Activated CD4-positive, alpha-beta memory T cell treated with anti-CD3 and anti-CD28 coated beads for 36 hours (primary cell): ENCODE measurements at regions not wholly inside any gene's neighbourhood (a gene's known extent, or its start where the extent isn't known, plus 50 kb on each side); places are given as distances from the start of the nearest gene placed in this dataset.

Experiments used
- CTCF ChIA-PET: fragments of 350-600 bp; sonication (Branson Sonifier 250); formaldehyde crosslinking; loops from one replicate; lab custom pipeline; 2021; ENCODE audit warnings: antibody characterized with exemption, inconsistent platforms; lab: Charles Lee
- POLR2A ChIA-PET: fragments of 350-600 bp; sonication (Branson Sonifier 250); formaldehyde crosslinking; loops from one replicate; lab custom pipeline; 2021; ENCODE audit warnings: antibody characterized with exemption; lab: Charles Lee
- DNase-seq: peaks from one replicate; pipeline ENCODE4 v3.0.0-alpha.2; 2020
- H3K27ac Mint-ChIP-seq: one replicate; pipeline ENCODE4 v1.8.0; 2021; ENCODE audit warnings: mixed read lengths
- H3K27me3 Mint-ChIP-seq: one replicate; pipeline ENCODE4 v1.8.0; 2021; ENCODE audit warnings: mixed read lengths
- H3K36me3 Mint-ChIP-seq: one replicate; pipeline ENCODE4 v1.8.0; 2021; ENCODE audit warnings: mixed read lengths
- H3K4me1 Mint-ChIP-seq: one replicate; pipeline ENCODE4 v1.8.0; 2021; ENCODE audit warnings: low read depth, mixed read lengths
- H3K4me3 Mint-ChIP-seq: one replicate; pipeline ENCODE4 v1.8.0; 2021; ENCODE audit warnings: mild to moderate bottlenecking, mixed read lengths
- H3K9me3 Mint-ChIP-seq: one replicate; pipeline ENCODE4 v1.8.0; 2021; ENCODE audit warnings: mixed read lengths
- intact Hi-C: fragments of 100-400 bp; cut with micrococcal nuclease; formaldehyde crosslinking; loops from one replicate; pipeline ENCODE4 v1.15.1; 2023

DNA sequence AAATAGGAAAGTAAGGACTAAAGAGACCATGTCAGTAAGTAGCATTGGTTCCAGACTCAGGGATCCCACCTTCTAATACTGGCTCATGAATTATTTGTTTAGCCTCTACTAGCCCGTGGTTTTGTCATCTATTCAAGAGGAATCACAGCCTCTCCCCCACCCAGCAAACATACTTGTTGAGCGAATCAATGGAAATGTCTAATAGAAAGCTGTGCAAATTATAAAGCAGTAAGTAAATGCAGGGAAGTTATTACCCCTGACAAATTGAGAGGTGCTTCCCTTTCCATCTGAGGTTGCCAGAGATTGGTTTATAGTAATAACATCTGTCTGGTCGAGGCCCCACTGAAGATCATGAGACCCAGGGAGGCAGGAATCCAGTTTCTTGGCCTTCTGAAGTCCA is 219.3 kb upstream of the OSR1 start:
- Mint-ChIP-seq H3K4me1 (no peaks in the 10 kb centered on the region), H3K36me3 (no peaks in the 10 kb centered on the region), H3K27ac (no peak overlapping the region), H3K9me3 (no peaks in the 10 kb centered on the region), H3K4me3 (no peak overlapping the region), H3K27me3 (peaks cover 17% of the 10 kb centered on the region)
- ChIA-PET POLR2A (no interaction called here), CTCF (no interaction called here)
- no peak for DNase-seq
- intact Hi-C loops = no loop called here

DNA sequence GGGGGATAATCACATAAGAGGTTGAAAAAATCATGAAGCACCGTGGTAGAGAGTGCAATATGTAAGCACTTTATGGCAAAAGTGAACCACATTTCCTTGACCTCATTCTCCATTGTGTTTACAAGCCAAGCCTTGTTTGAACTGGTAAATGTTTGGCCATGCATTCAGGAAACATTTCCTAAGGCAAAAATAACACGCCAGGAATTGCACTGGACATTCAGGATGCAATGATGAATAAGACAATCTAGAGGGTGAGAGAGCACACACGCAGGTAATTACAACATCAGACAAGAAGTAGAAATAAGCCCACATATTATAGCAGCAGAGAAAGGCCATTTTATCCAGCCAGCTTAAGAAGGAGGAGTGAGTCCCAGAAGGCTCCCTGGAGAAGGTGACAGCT is 218.0 kb upstream of the OSR1 start:
- Mint-ChIP-seq H3K9me3 (no peaks in the 10 kb centered on the region), H3K4me3 (no peak overlapping the region), H3K4me1 (no peaks in the 10 kb centered on the region), H3K27ac (no peak overlapping the region), H3K27me3 (peaks cover 19% of the 10 kb centered on the region), H3K36me3 (no peaks in the 10 kb centered on the region)
- no peak for DNase-seq
- intact Hi-C loops = no loop called here
- ChIA-PET CTCF (no interaction called here), POLR2A (no interaction called here)

- H3K4me3 Mint-ChIP-seq = no peak overlapping the region
- no peaks in the 10 kb centered on the region for H3K4me1 Mint-ChIP-seq
- ChIA-PET POLR2A (no interaction called here), CTCF (no interaction called here)
- peaks cover 17% of the 10 kb centered on the region for H3K27me3 Mint-ChIP-seq
- H3K27ac Mint-ChIP-seq = no peak overlapping the region
- no peaks in the 10 kb centered on the region for H3K36me3 Mint-ChIP-seq
- H3K9me3 Mint-ChIP-seq = no peaks in the 10 kb centered on the region
- intact Hi-C loops = no loop called here
- no peak for DNase-seq
These were observed 217.2 kb upstream of the OSR1 start for GRCh38 chr2:19575641-19576040.

GRCh38 chr2:19574778-19575260 is 216.4 kb upstream of the OSR1 start:
- intact Hi-C loops = no loop called here
- no peak overlapping the region for H3K4me3 Mint-ChIP-seq
- CTCF ChIA-PET = no interaction called here
- POLR2A ChIA-PET = no interaction called here
- no peak for DNase-seq
- H3K9me3 Mint-ChIP-seq = no peaks in the 10 kb centered on the region
- no peaks in the 10 kb centered on the region for H3K36me3 Mint-ChIP-seq
- H3K27ac Mint-ChIP-seq = no peak overlapping the region
- no peaks in the 10 kb centered on the region for H3K4me1 Mint-ChIP-seq
- peaks cover 11% of the 10 kb centered on the region for H3K27me3 Mint-ChIP-seq

- Mint-ChIP-seq H3K27me3 (peaks cover 9% of the 10 kb centered on the region), H3K27ac (no peak overlapping the region), H3K36me3 (no peaks in the 10 kb centered on the region), H3K9me3 (no peaks in the 10 kb centered on the region), H3K4me1 (no peaks in the 10 kb centered on the region), H3K4me3 (no peak overlapping the region)
- intact Hi-C loops = no loop called here
- no peak for DNase-seq
- CTCF ChIA-PET = no interaction called here
- POLR2A ChIA-PET = no interaction called here
These were observed 215.4 kb upstream of the OSR1 start for GRCh38 chr2:19573784-19574183.

GRCh38 chr2:19571773-19572172 is 213.3 kb upstream of the OSR1 start:
- Mint-ChIP-seq H3K27me3 (peaks cover 10% of the 10 kb centered on the region), H3K4me1 (no peaks in the 10 kb centered on the region), H3K9me3 (no peaks in the 10 kb centered on the region), H3K27ac (no peak overlapping the region), H3K36me3 (no peaks in the 10 kb centered on the region), H3K4me3 (no peak overlapping the region)
- DNase-seq = no peak
- intact Hi-C loops = no loop called here
- POLR2A ChIA-PET = no interaction called here
- CTCF ChIA-PET = no interaction called here

- no peak overlapping the region for H3K27ac Mint-ChIP-seq
- no peak for DNase-seq
- CTCF ChIA-PET = no interaction called here
- POLR2A ChIA-PET = no interaction called here
- H3K9me3 Mint-ChIP-seq = no peaks in the 10 kb centered on the region
- no peaks in the 10 kb centered on the region for H3K36me3 Mint-ChIP-seq
- no peaks in the 10 kb centered on the region for H3K4me1 Mint-ChIP-seq
- no peak overlapping the region for H3K4me3 Mint-ChIP-seq
- intact Hi-C loops = no loop called here
- H3K27me3 Mint-ChIP-seq = peaks cover 10% of the 10 kb centered on the region
These were observed 210.9 kb upstream of the OSR1 start for GRCh38 chr2:19569300-19569791.

DNA sequence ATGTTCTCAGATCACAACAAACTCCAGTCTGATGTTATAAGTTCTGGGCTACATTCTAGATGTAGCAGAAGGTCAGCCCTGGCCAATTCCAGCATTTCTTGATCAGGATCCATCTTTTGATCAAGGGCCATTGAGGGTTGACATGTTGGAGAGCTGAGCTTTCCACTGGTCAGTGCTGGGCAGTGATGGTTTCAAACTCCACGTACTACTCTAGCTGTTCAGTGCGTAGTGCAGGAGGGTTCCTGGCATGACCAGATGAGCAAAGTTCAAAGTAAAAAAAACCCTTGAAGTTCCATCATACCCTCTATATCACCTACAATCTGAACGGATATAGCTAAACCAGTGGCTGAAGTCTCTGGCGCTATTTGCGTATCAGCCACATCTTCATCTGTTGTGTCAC is 210.4 kb upstream of the OSR1 start:
- ChIA-PET POLR2A (no interaction called here), CTCF (no interaction called here)
- no peaks in the 10 kb centered on the region for H3K36me3 Mint-ChIP-seq
- intact Hi-C loops = no loop called here
- peaks cover 6% of the 10 kb centered on the region for H3K27me3 Mint-ChIP-seq
- no peaks in the 10 kb centered on the region for H3K4me1 Mint-ChIP-seq
- no peaks in the 10 kb centered on the region for H3K9me3 Mint-ChIP-seq
- no peak for DNase-seq
- H3K27ac Mint-ChIP-seq = no peak overlapping the region
- no peak overlapping the region for H3K4me3 Mint-ChIP-seq

GRCh38 chr2:19560785-19561184 is 202.4 kb upstream of the OSR1 start:
- no peak for DNase-seq
- intact Hi-C loops = no loop called here
- Mint-ChIP-seq H3K36me3 (no peaks in the 10 kb centered on the region), H3K27me3 (peaks cover 3% of the 10 kb centered on the region), H3K27ac (no peak overlapping the region), H3K9me3 (no peaks in the 10 kb centered on the region), H3K4me3 (no peak overlapping the region), H3K4me1 (peaks cover 5% of the 10 kb centered on the region)
- ChIA-PET CTCF (no interaction called here), POLR2A (no interaction called here)

- intact Hi-C loops = no loop called here
- peaks cover 3% of the 10 kb centered on the region for H3K27me3 Mint-ChIP-seq
- H3K27ac Mint-ChIP-seq = no peak overlapping the region
- DNase-seq = no peak
- peaks cover 5% of the 10 kb centered on the region for H3K4me1 Mint-ChIP-seq
- no peaks in the 10 kb centered on the region for H3K9me3 Mint-ChIP-seq
- ChIA-PET POLR2A (no interaction called here), CTCF (no interaction called here)
- no peak overlapping the region for H3K4me3 Mint-ChIP-seq
- no peaks in the 10 kb centered on the region for H3K36me3 Mint-ChIP-seq
These were observed 201.3 kb upstream of the OSR1 start for GRCh38 chr2:19559596-19560240.

- H3K36me3 Mint-ChIP-seq = no peaks in the 10 kb centered on the region
- peaks cover 1% of the 10 kb centered on the region for H3K27me3 Mint-ChIP-seq
- POLR2A ChIA-PET = no interaction called here
- no peak overlapping the region for H3K4me3 Mint-ChIP-seq
- no peak overlapping the region for H3K27ac Mint-ChIP-seq
- no peak for DNase-seq
- H3K9me3 Mint-ChIP-seq = no peaks in the 10 kb centered on the region
- CTCF ChIA-PET = no interaction called here
- intact Hi-C loops = no loop called here
- H3K4me1 Mint-ChIP-seq = peaks cover 5% of the 10 kb centered on the region
These were observed 198.2 kb upstream of the OSR1 start for GRCh38 chr2:19556648-19557047.

DNA sequence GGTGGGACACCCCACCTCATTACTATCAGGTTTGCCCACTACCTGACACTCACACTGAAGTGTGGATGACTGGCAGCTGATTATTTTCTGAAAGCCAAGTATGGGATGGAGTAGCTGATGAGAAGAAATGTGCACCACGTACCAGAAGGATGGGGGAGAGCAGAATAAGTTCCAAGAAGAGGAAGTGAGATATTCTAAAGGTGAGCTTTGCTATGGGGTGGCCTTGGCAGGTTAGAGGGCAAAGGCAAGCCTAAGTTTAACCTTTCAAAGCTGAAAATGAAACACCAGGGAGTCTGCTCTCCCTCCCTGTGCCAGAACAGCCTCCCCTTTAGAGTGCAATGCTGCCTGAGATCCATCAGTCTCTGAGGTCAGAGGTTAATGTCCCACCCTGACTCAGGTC is 196.1 kb upstream of the OSR1 start:
- Mint-ChIP-seq H3K4me1 (peaks cover 2% of the 10 kb centered on the region), H3K36me3 (no peaks in the 10 kb centered on the region), H3K27ac (no peak overlapping the region), H3K9me3 (no peaks in the 10 kb centered on the region), H3K4me3 (no peak overlapping the region), H3K27me3 (peaks cover 11% of the 10 kb centered on the region)
- ChIA-PET CTCF (no interaction called here), POLR2A (no interaction called here)
- intact Hi-C loops = no loop called here
- DNase-seq = no peak

- H3K4me3 Mint-ChIP-seq = no peak overlapping the region
- intact Hi-C loops = no loop called here
- H3K27me3 Mint-ChIP-seq = peaks cover 13% of the 10 kb centered on the region
- no peaks in the 10 kb centered on the region for H3K36me3 Mint-ChIP-seq
- H3K4me1 Mint-ChIP-seq = no peaks in the 10 kb centered on the region
- no peak overlapping the region for H3K27ac Mint-ChIP-seq
- ChIA-PET POLR2A (no interaction called here), CTCF (no interaction called here)
- DNase-seq = no peak
- no peaks in the 10 kb centered on the region for H3K9me3 Mint-ChIP-seq
These were observed 193.8 kb upstream of the OSR1 start for GRCh38 chr2:19552270-19552669.
